ENCODE measurements at regions not wholly inside any gene's neighbourhood (a gene's known extent, or its start where the extent isn't known, plus 50 kb on each side); places are given as distances from the start of the nearest gene placed in this dataset.

- no peaks in the 10 kb centered on the region for H3K36me3 Mint-ChIP-seq (ENCODE audit: low read depth)
- H3K4me3 Mint-ChIP-seq: no peak overlapping the region
- H3K27ac Mint-ChIP-seq: no peak overlapping the region
- no peak for TF ChIP-seq CTCF (IDR thresholded peaks at IDR 0.05)
- DNase-seq: no peak
- H3K4me1 Mint-ChIP-seq (ENCODE audit: low read depth): no peaks in the 10 kb centered on the region
- H3K27me3 Mint-ChIP-seq (ENCODE audit: insufficient read depth): no peaks in the 10 kb centered on the region; the same call in 1 of the 2 replicates
- H3K9me3 Mint-ChIP-seq: peaks cover 20% of the 10 kb centered on the region
Measured at GRCh38 chr20:39248171-39248861, 286.2 kb downstream of the DHX35 start.

GRCh38 chr20:39246436-39246835 lies 284.3 kb downstream of the DHX35 start:
- no peak overlapping the region for H3K4me3 Mint-ChIP-seq
- DNase-seq: no peak
- no peaks in the 10 kb centered on the region for H3K36me3 Mint-ChIP-seq (ENCODE audit: low read depth)
- TF ChIP-seq CTCF (IDR thresholded peaks at IDR 0.05): no peak
- H3K27me3 Mint-ChIP-seq (ENCODE audit: insufficient read depth): no peaks in the 10 kb centered on the region; the same call in 1 of the 2 replicates
- peaks cover 26% of the 10 kb centered on the region for H3K9me3 Mint-ChIP-seq
- H3K27ac Mint-ChIP-seq: no peak overlapping the region
- no peaks in the 10 kb centered on the region for H3K4me1 Mint-ChIP-seq (ENCODE audit: low read depth)

- peaks cover 30% of the 10 kb centered on the region for H3K9me3 Mint-ChIP-seq
- no peak overlapping the region for H3K4me3 Mint-ChIP-seq
- H3K27me3 Mint-ChIP-seq (ENCODE audit: insufficient read depth): no peaks in the 10 kb centered on the region; the same call in 1 of the 2 replicates
- no peak for TF ChIP-seq CTCF (IDR thresholded peaks at IDR 0.05)
- no peaks in the 10 kb centered on the region for H3K4me1 Mint-ChIP-seq (ENCODE audit: low read depth)
- no peaks in the 10 kb centered on the region for H3K36me3 Mint-ChIP-seq (ENCODE audit: low read depth)
- DNase-seq: no peak
- H3K27ac Mint-ChIP-seq: no peak overlapping the region
Measured at GRCh38 chr20:39245685-39246311, 283.7 kb downstream of the DHX35 start.

- no peaks in the 10 kb centered on the region for H3K36me3 Mint-ChIP-seq (ENCODE audit: low read depth)
- H3K27ac Mint-ChIP-seq: no peak overlapping the region
- H3K4me1 Mint-ChIP-seq (ENCODE audit: low read depth): no peaks in the 10 kb centered on the region
- no peak for DNase-seq
- no peak for TF ChIP-seq CTCF (IDR thresholded peaks at IDR 0.05)
- H3K4me3 Mint-ChIP-seq: no peak overlapping the region
- H3K9me3 Mint-ChIP-seq: peaks cover 30% of the 10 kb centered on the region
- H3K27me3 Mint-ChIP-seq (ENCODE audit: insufficient read depth): no peaks in the 10 kb centered on the region; the same call in 1 of the 2 replicates
Measured at GRCh38 chr20:39243962-39244361, 281.8 kb downstream of the DHX35 start.

GRCh38 chr20:39242614-39243013 lies 280.5 kb downstream of the DHX35 start:
- H3K27me3 Mint-ChIP-seq (ENCODE audit: insufficient read depth): no peaks in the 10 kb centered on the region
- H3K9me3 Mint-ChIP-seq: peaks cover 33% of the 10 kb centered on the region
- H3K36me3 Mint-ChIP-seq (ENCODE audit: low read depth): no peaks in the 10 kb centered on the region
- H3K27ac Mint-ChIP-seq: no peak overlapping the region
- no peak for TF ChIP-seq CTCF (IDR thresholded peaks at IDR 0.05)
- no peak for DNase-seq
- H3K4me3 Mint-ChIP-seq: no peak overlapping the region
- no peaks in the 10 kb centered on the region for H3K4me1 Mint-ChIP-seq (ENCODE audit: low read depth)
